Upper lobe of left lung (tissue), 6 donors: ENCODE measurements at regions not wholly inside any gene's neighbourhood (a gene's known extent, or its start where the extent isn't known, plus 50 kb on each side); places are given as distances from the start of the nearest gene placed in this dataset.

Source experiments
- ATAC-seq, 2 donors: fragments of 200-7000 bp; cut with Tn5 transposase; one replicate each; pipeline ENCODE4 v1.9.1; 2022; ENCODE audit warnings: mild to moderate bottlenecking in 2 of 2, moderate library complexity in 2 of 2; ENCODE audit not compliant: low FRiP score in 2 of 2
- DNase-seq, 2 donors: peaks; one replicate each; pipeline ENCODE4 v3.0.0-alpha.2; 2019 to 2020
- H3K27ac ChIP-seq, 4 donors: fragments of 200-600 bp; sonication (generic); one replicate each; pipeline ENCODE4 v1.5.1; 2016 to 2019
- H3K27me3 ChIP-seq, 4 donors: fragments of 200-600 bp; sonication (generic); one replicate each; pipeline ENCODE4 v1.5.1; 2017 to 2019
- H3K36me3 ChIP-seq, 4 donors: fragments of 200-600 bp; sonication (generic); one replicate each; pipeline ENCODE4 v1.5.1; 2016 to 2019
- H3K4me1 ChIP-seq, 4 donors: fragments of 200-600 bp; sonication (generic); one replicate each; pipeline ENCODE4 v1.5.1; 2018 to 2019
- H3K4me3 ChIP-seq, 4 donors: fragments of 200-600 bp; sonication (generic); one replicate each; pipeline ENCODE4 v1.5.1; 2017 to 2019; ENCODE audit warnings: mild to moderate bottlenecking in 2 of 4, moderate library complexity in 1 of 4
- H3K9me3 ChIP-seq, 4 donors: fragments of 200-600 bp; sonication (generic); one replicate each; pipeline ENCODE4 v1.5.1; 2018 to 2019
- CTCF ChIP-seq, 6 experiments: fragments of 450-650 bp in 4 of 6; fragments of 200-600 bp in 2 of 6; sonication (generic) in 2 of 6; IDR thresholded peaks; one replicate each; pipeline ENCODE4 v1.5.1; 2016 to 2019; ENCODE audit warnings: antibody characterized with exemption in 6 of 6
- EP300 ChIP-seq, 4 donors: sonication (generic); formaldehyde crosslinking; IDR thresholded peaks; one replicate each; pipeline ENCODE4 v1.5.1; 2017; ENCODE audit warnings: antibody characterized with exemption in 4 of 4, control low read depth in 2 of 4
- POLR2A ChIP-seq, 4 donors: fragments of 450-650 bp; IDR thresholded peaks; one replicate each; pipeline ENCODE4 v1.5.1; 2016 to 2017; ENCODE audit warnings: antibody characterized with exemption in 4 of 4, mild to moderate bottlenecking in 2 of 4
- POLR2AphosphoS5 ChIP-seq, 2 donors: sonication (generic); formaldehyde crosslinking; IDR thresholded peaks; one replicate each; pipeline ENCODE4 v1.5.1; 2017; ENCODE audit warnings: antibody characterized with exemption in 2 of 2
- WGBS, 2 donors: methylation state at CpG; one replicate each; pipeline ENCODE4 v1.1.5; 2017 to 2018; 5-methylcytosine and 5-hydroxymethylcytosine counted together
- donor health status: DM: no; HTN: no; CAD: no; lungs with moderate emphysema.
- donor health status: DM: no; HTN: yes; CAD: no; lungs with severe emphysema.

- H3K27me3 ChIP-seq: no peaks in the 10 kb centered on the region
- no peak overlapping the region for H3K4me3 ChIP-seq
- no peak for DNase-seq
- no peak for TF ChIP-seq POLR2AphosphoS5 (IDR thresholded peaks at IDR 0.05)
- no peak for TF ChIP-seq EP300 (IDR thresholded peaks at IDR 0.05)
- no peak for TF ChIP-seq CTCF (IDR thresholded peaks at IDR 0.05)
- TF ChIP-seq POLR2A (IDR thresholded peaks at IDR 0.05): no peak
- H3K4me1 ChIP-seq: no peaks in the 10 kb centered on the region
- no peak for ATAC-seq
- no peak overlapping the region for H3K27ac ChIP-seq
- no peaks in the 10 kb centered on the region for H3K9me3 ChIP-seq
- H3K36me3 ChIP-seq: no peaks in the 10 kb centered on the region
Measured at GRCh38 chr6:98343004-98343403, 491.4 kb upstream of the POU3F2 start.

- H3K36me3 ChIP-seq: no peaks in the 10 kb centered on the region
- TF ChIP-seq EP300 (IDR thresholded peaks at IDR 0.05): no peak
- TF ChIP-seq POLR2AphosphoS5 (IDR thresholded peaks at IDR 0.05): no peak
- TF ChIP-seq POLR2A (IDR thresholded peaks at IDR 0.05): no peak
- no peak for TF ChIP-seq CTCF (IDR thresholded peaks at IDR 0.05)
- H3K9me3 ChIP-seq: no peaks in the 10 kb centered on the region
- no peaks in the 10 kb centered on the region for H3K27me3 ChIP-seq
- ATAC-seq (no peak), DNase-seq (no peak)
- no peak overlapping the region for H3K4me3 ChIP-seq
- H3K4me1 ChIP-seq: no peaks in the 10 kb centered on the region
- no peak overlapping the region for H3K27ac ChIP-seq
Measured at GRCh38 chr6:98343797-98344196, 490.6 kb upstream of the POU3F2 start.

GRCh38 chr6:98352348-98352747, 482.0 kb upstream of the POU3F2 start:
- no peaks in the 10 kb centered on the region for H3K4me1 ChIP-seq
- DNase-seq (no peak), ATAC-seq (no peak)
- TF ChIP-seq EP300 (IDR thresholded peaks at IDR 0.05): no peak
- no peak for TF ChIP-seq POLR2AphosphoS5 (IDR thresholded peaks at IDR 0.05)
- no peak for TF ChIP-seq POLR2A (IDR thresholded peaks at IDR 0.05)
- no peak for TF ChIP-seq CTCF (IDR thresholded peaks at IDR 0.05)
- no peaks in the 10 kb centered on the region for H3K9me3 ChIP-seq
- H3K4me3 ChIP-seq: no peak overlapping the region
- H3K27me3 ChIP-seq: no peaks in the 10 kb centered on the region
- no peaks in the 10 kb centered on the region for H3K36me3 ChIP-seq
- H3K27ac ChIP-seq: no peak overlapping the region
- 74 to 80% methylated on average over 2 of the region's 2 CpGs for WGBS, 2 donors

GRCh38 chr6:98358173-98358572, 476.2 kb upstream of the POU3F2 start:
- 79 to 83% methylated on average over 3 of the region's 3 CpGs for WGBS, 2 donors
- no peak overlapping the region for H3K27ac ChIP-seq
- H3K4me3 ChIP-seq: no peak overlapping the region
- ATAC-seq (no peak), DNase-seq (no peak)
- no peaks in the 10 kb centered on the region for H3K9me3 ChIP-seq
- TF ChIP-seq POLR2A (IDR thresholded peaks at IDR 0.05) (no peak), CTCF (IDR thresholded peaks at IDR 0.05) (no peak), EP300 (IDR thresholded peaks at IDR 0.05) (no peak), POLR2AphosphoS5 (IDR thresholded peaks at IDR 0.05) (no peak)
- no peaks in the 10 kb centered on the region for H3K4me1 ChIP-seq
- no peaks in the 10 kb centered on the region for H3K36me3 ChIP-seq
- H3K27me3 ChIP-seq: no peaks in the 10 kb centered on the region

- TF ChIP-seq EP300 (IDR thresholded peaks at IDR 0.05) (no peak), POLR2AphosphoS5 (IDR thresholded peaks at IDR 0.05) (no peak), POLR2A (IDR thresholded peaks at IDR 0.05) (no peak), CTCF (IDR thresholded peaks at IDR 0.05) (no peak)
- H3K36me3 ChIP-seq: no peaks in the 10 kb centered on the region
- H3K4me1 ChIP-seq: no peaks in the 10 kb centered on the region
- 69 to 78% methylated on average over 6 of the region's 6 CpGs for WGBS, 2 donors
- H3K9me3 ChIP-seq: no peaks in the 10 kb centered on the region
- no peak overlapping the region for H3K27ac ChIP-seq
- no peak overlapping the region for H3K4me3 ChIP-seq
- no peaks in the 10 kb centered on the region for H3K27me3 ChIP-seq
- ATAC-seq (no peak), DNase-seq (no peak)
Measured at GRCh38 chr6:98366371-98366770, 468.0 kb upstream of the POU3F2 start.
